ENCODE measurements at regions not wholly inside any gene's neighbourhood (a gene's known extent, or its start where the extent isn't known, plus 50 kb on each side); places are given as distances from the start of the nearest gene placed in this dataset.

DNA sequence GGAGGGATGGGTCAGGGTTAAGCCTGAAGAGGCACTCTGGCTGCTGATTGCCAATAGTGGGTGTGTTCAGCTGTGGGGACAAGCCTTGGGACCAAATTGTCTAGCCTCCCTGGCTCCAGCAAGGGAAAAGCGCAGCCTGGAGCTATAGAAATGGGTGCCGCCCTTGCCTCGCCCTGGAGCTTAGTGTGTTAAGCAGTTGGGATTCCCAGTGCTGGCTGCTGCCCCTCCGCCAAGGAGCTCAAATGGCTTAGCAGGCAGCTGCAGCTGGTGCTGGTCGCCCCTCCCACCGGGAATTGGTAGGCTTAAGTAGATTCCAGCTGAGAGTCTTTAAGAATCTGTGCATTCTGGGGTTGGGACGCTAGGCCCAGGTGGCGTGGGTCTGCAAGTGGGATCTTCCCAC, 662.9 kb upstream of the TBL1XR1 start:
- TF ChIP-seq SIN3A (IDR thresholded peaks at IDR 0.05; ENCODE audit: borderline replicate concordance, insufficient read depth, low read length) (no peak), POLR2AphosphoS5 (IDR thresholded peaks at IDR 0.05; ENCODE audit: low read depth, low read length) (no peak), TAF1 (IDR thresholded peaks at IDR 0.05; ENCODE audit: borderline replicate concordance, insufficient read depth, low read length) (no peak), FOXP2 (optimal IDR thresholded peaks at IDR 0.05; ENCODE audit: borderline replicate concordance, extremely low read depth, extremely low read length, insufficient read depth) (no peak)
- TF ChIP-seq, protein P1, sequence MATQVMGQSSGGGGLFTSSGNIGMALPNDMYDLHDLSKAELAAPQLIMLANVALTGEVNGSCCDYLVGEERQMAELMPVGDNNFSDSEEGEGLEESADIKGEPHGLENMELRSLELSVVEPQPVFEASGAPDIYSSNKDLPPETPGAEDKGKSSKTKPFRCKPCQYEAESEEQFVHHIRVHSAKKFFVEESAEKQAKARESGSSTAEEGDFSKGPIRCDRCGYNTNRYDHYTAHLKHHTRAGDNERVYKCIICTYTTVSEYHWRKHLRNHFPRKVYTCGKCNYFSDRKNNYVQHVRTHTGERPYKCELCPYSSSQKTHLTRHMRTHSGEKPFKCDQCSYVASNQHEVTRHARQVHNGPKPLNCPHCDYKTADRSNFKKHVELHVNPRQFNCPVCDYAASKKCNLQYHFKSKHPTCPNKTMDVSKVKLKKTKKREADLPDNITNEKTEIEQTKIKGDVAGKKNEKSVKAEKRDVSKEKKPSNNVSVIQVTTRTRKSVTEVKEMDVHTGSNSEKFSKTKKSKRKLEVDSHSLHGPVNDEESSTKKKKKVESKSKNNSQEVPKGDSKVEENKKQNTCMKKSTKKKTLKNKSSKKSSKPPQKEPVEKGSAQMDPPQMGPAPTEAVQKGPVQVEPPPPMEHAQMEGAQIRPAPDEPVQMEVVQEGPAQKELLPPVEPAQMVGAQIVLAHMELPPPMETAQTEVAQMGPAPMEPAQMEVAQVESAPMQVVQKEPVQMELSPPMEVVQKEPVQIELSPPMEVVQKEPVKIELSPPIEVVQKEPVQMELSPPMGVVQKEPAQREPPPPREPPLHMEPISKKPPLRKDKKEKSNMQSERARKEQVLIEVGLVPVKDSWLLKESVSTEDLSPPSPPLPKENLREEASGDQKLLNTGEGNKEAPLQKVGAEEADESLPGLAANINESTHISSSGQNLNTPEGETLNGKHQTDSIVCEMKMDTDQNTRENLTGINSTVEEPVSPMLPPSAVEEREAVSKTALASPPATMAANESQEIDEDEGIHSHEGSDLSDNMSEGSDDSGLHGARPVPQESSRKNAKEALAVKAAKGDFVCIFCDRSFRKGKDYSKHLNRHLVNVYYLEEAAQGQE (IDR thresholded peaks at IDR 0.05; ENCODE audit: insufficient read depth in 1 of 2, low read depth in 2 of 2, low read length in 2 of 2) = no peak

DNA sequence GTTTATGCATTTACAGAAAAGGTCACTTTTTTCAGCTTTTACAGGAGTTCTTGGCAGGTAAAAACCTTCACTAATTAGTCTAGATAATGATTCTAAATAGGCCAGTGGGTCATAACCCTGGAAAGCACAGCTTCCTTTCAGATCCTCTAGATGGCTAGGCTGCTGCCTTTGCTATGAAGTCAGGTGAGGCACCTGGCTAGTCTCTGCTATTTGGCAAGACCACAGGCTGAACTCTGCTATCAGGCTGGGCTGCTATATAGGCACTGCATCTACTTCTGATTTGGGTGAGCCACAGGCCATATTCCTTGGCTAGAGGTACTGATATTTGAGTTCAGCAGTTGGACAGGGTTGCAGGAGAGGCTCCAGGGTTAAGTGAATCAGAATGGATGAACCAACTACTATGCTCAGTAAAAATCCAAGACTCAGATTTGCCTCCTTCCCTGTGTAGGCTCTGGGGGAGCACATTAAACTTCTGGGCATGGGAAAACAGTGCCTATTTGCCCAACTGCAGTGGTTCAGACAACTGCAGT, 665.7 kb upstream of the TBL1XR1 start:
- TF ChIP-seq POLR2AphosphoS5 (IDR thresholded peaks at IDR 0.05; ENCODE audit: low read depth, low read length) (no peak), TAF1 (IDR thresholded peaks at IDR 0.05; ENCODE audit: borderline replicate concordance, insufficient read depth, low read length) (no peak), FOXP2 (optimal IDR thresholded peaks at IDR 0.05; ENCODE audit: borderline replicate concordance, extremely low read depth, extremely low read length, insufficient read depth) (no peak), SIN3A (IDR thresholded peaks at IDR 0.05; ENCODE audit: borderline replicate concordance, insufficient read depth, low read length) (no peak)
- TF ChIP-seq, protein P1 (IDR thresholded peaks at IDR 0.05; ENCODE audit: insufficient read depth in 1 of 2, low read depth in 2 of 2, low read length in 2 of 2) = peak in 1 of 2 experiments; percentile 82; a peak in 2 of 4 replicates

- no peak for TF ChIP-seq SIN3A (IDR thresholded peaks at IDR 0.05; ENCODE audit: borderline replicate concordance, insufficient read depth, low read length)
- no peak for TF ChIP-seq FOXP2 (optimal IDR thresholded peaks at IDR 0.05; ENCODE audit: borderline replicate concordance, extremely low read depth, extremely low read length, insufficient read depth)
- no peak for TF ChIP-seq TAF1 (IDR thresholded peaks at IDR 0.05; ENCODE audit: borderline replicate concordance, insufficient read depth, low read length)
- TF ChIP-seq, protein P1 (IDR thresholded peaks at IDR 0.05; ENCODE audit: insufficient read depth in 1 of 2, low read depth in 2 of 2, low read length in 2 of 2) = no peak
- TF ChIP-seq POLR2AphosphoS5 (IDR thresholded peaks at IDR 0.05; ENCODE audit: low read depth, low read length) = no peak
These were observed 658.0 kb upstream of the KCNMB2 start for GRCh38 chr3:177878192-177878591.

DNA sequence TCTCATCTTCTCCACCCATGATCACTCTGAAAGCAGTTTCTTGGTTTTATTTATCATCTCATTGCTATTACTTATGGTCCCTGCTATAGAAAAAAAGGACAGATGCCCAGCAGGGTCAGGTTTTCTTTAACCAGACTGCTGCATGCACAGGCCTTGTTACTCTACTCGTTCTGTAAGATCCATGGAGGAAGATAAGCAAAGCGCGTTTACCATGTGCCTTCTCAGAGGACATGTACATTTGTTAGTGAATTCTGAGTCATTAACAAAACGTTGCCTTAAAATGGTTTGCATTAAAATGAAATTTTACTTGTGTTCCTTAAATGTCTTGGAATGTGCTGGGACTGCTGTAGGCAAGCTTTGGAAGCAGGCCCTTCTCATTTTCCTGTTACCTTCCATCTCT, 657.3 kb upstream of the KCNMB2 start:
- TF ChIP-seq SIN3A (IDR thresholded peaks at IDR 0.05; ENCODE audit: borderline replicate concordance, insufficient read depth, low read length) = no peak

DNA sequence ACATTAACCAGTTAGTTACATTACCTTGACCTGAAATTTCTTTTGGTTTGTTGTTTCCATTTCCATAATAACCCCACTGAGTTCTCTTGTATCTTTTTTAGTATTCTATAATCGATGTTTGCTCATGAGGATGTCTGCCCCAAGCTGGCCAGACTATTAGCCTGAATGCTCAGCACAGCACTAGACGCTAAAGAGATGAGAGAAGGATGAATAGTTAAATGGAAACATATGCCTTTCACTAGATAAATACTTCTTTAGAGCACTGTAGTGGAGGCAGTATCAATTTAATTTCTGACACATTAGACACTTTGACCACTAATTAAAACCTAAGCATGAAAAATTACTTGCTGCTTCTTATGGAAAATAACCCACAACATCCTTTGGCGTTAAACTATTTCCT, 654.9 kb upstream of the KCNMB2 start:
- TF ChIP-seq POLR2AphosphoS5 (IDR thresholded peaks at IDR 0.05; ENCODE audit: low read depth, low read length) (no peak), FOXP2 (optimal IDR thresholded peaks at IDR 0.05; ENCODE audit: borderline replicate concordance, extremely low read depth, extremely low read length, insufficient read depth) (no peak), SIN3A (IDR thresholded peaks at IDR 0.05; ENCODE audit: borderline replicate concordance, insufficient read depth, low read length) (no peak), TAF1 (IDR thresholded peaks at IDR 0.05; ENCODE audit: borderline replicate concordance, insufficient read depth, low read length) (no peak)
- TF ChIP-seq, protein P1 (IDR thresholded peaks at IDR 0.05; ENCODE audit: insufficient read depth in 1 of 2, low read depth in 2 of 2, low read length in 2 of 2) = no peak
